ENCODE measurements at regions not wholly inside any gene's neighbourhood (a gene's known extent, or its start where the extent isn't known, plus 50 kb on each side); places are given as distances from the start of the nearest gene placed in this dataset.

DNA sequence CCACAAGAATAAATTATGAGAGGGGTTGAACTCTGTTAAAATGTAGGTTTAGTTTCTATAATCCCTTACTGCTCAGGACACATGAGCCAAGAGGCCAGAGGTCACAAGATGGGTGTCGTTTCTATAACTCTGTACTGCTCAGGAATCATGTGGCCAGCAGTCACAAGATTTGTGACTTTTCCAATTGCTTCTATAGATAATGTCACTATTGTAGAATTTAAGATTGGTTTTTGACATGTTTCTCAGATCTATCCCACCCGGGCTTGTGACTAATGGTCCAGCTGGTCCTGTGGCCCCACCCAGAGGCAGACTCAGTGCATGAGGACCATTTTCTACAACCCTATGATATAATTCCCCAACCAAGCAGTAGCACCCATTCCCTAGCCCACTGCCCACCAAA is 662.0 kb upstream of the KLF12 start:
- Histone ChIP-seq H3K4me3 (no peak overlapping the region), H3K36me3 (no peaks in the 10 kb centered on the region), H3K27ac (no peak overlapping the region), H3K9me3 (no peaks in the 10 kb centered on the region), H3K27me3 (replicated peaks; ENCODE audit: insufficient read depth) (no peaks in the 10 kb centered on the region), H3K4me1 (replicated peaks) (no peaks in the 10 kb centered on the region)
- no peak for DNase-seq (ENCODE audit: low spot score)
- intact Hi-C loops (cut with DNase I) = no loop called here
- WGBS = 83% methylated on average over 2 of the region's 2 CpGs
- TF ChIP-seq POLR2A (IDR thresholded peaks at IDR 0.05) = no peak
- TF ChIP-seq POLR2AphosphoS5 (IDR thresholded peaks at IDR 0.05) = no peak
- TF ChIP-seq, protein P1, sequence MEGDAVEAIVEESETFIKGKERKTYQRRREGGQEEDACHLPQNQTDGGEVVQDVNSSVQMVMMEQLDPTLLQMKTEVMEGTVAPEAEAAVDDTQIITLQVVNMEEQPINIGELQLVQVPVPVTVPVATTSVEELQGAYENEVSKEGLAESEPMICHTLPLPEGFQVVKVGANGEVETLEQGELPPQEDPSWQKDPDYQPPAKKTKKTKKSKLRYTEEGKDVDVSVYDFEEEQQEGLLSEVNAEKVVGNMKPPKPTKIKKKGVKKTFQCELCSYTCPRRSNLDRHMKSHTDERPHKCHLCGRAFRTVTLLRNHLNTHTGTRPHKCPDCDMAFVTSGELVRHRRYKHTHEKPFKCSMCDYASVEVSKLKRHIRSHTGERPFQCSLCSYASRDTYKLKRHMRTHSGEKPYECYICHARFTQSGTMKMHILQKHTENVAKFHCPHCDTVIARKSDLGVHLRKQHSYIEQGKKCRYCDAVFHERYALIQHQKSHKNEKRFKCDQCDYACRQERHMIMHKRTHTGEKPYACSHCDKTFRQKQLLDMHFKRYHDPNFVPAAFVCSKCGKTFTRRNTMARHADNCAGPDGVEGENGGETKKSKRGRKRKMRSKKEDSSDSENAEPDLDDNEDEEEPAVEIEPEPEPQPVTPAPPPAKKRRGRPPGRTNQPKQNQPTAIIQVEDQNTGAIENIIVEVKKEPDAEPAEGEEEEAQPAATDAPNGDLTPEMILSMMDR (IDR thresholded peaks at IDR 0.05) = no peak

DNA sequence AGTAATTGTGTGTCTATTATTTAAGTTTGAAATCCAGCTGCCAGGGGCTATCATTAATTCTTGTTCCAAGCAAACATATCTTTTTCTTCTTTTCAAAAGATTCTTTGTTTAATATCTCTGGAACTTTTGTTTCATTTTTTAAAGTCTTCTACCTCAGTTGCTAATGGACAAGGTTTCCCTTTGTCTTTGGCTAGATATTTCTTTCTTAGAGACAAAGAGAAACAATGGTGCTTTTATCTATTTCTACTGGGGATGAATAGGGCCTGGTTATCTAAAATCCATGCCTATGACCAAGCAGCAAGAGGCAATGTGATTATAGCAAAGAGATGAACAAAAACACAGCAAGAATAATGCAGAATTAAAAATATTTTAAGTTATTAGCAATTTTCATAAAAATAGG is 661.3 kb upstream of the KLF12 start:
- H3K36me3 ChIP-seq = no peaks in the 10 kb centered on the region
- no peaks in the 10 kb centered on the region for H3K4me1 ChIP-seq (replicated peaks)
- DNase-seq (ENCODE audit: low spot score) = no peak
- no peaks in the 10 kb centered on the region for H3K9me3 ChIP-seq
- no peaks in the 10 kb centered on the region for H3K27me3 ChIP-seq (replicated peaks; ENCODE audit: insufficient read depth)
- H3K4me3 ChIP-seq = no peak overlapping the region
- H3K27ac ChIP-seq = no peak overlapping the region
- TF ChIP-seq POLR2AphosphoS5 (IDR thresholded peaks at IDR 0.05) (no peak), POLR2A (IDR thresholded peaks at IDR 0.05) (no peak)
- TF ChIP-seq, protein P1 (IDR thresholded peaks at IDR 0.05) = no peak
- intact Hi-C loops (cut with DNase I) = no loop called here

DNA sequence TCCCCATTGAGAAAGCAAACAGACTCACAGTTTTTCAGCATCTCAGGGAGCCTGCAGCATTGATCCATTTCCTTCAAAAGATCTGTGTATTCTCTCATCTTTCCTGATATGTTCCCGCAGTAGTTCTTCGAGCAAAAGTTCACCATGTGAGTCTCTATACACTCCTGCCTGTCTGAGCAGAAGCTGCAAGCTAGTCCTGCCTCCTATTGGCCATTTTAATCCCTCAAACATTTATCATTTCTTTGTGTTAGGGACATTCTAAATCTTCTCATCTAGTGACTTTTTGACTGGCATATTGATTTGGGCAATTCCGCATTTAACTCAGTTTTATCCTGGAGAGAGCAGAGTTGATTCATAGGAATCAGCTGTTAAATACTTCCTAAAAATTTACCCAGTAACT is 660.4 kb upstream of the KLF12 start:
- no peaks in the 10 kb centered on the region for H3K36me3 ChIP-seq
- TF ChIP-seq POLR2AphosphoS5 (IDR thresholded peaks at IDR 0.05) (no peak), POLR2A (IDR thresholded peaks at IDR 0.05) (no peak)
- TF ChIP-seq, protein P1 (IDR thresholded peaks at IDR 0.05) = no peak
- H3K4me1 ChIP-seq (replicated peaks) = no peaks in the 10 kb centered on the region
- intact Hi-C loops (cut with DNase I) = no loop called here
- no peaks in the 10 kb centered on the region for H3K9me3 ChIP-seq
- no peak overlapping the region for H3K27ac ChIP-seq
- no peak overlapping the region for H3K4me3 ChIP-seq
- DNase-seq (ENCODE audit: low spot score) = no peak
- no peaks in the 10 kb centered on the region for H3K27me3 ChIP-seq (replicated peaks; ENCODE audit: insufficient read depth)
- 87% methylated on average over 3 of the region's 3 CpGs for WGBS

DNA sequence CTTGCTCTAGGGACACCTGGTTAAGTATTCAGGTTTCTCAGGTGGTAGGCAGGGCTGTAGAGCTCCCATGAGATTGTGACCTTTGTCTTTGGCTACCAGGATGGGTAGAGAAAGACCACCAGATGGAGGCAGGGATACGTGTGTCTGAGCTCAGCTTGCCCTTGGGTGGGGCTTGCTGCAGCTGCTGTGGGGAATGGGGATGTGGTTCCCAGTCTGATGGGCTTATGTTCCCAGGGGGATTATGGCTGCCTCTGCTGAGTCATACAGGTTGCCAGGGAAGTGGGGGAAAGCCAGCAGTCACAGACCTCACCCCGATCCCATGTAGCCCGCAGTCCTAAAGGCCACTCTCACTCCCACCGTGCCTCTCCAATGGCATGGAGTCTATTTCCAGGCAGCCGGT is 659.9 kb upstream of the KLF12 start:
- no peaks in the 10 kb centered on the region for H3K36me3 ChIP-seq
- 93% methylated on average over 5 of the region's 5 CpGs for WGBS
- no peak overlapping the region for H3K27ac ChIP-seq
- no peak for TF ChIP-seq POLR2AphosphoS5 (IDR thresholded peaks at IDR 0.05)
- TF ChIP-seq, protein P1 (IDR thresholded peaks at IDR 0.05) = no peak
- TF ChIP-seq POLR2A (IDR thresholded peaks at IDR 0.05) = no peak
- no peaks in the 10 kb centered on the region for H3K27me3 ChIP-seq (replicated peaks; ENCODE audit: insufficient read depth)
- no peak for DNase-seq (ENCODE audit: low spot score)
- H3K4me1 ChIP-seq (replicated peaks) = no peaks in the 10 kb centered on the region
- intact Hi-C loops (cut with DNase I) = no loop called here
- H3K4me3 ChIP-seq = no peak overlapping the region
- no peaks in the 10 kb centered on the region for H3K9me3 ChIP-seq

DNA sequence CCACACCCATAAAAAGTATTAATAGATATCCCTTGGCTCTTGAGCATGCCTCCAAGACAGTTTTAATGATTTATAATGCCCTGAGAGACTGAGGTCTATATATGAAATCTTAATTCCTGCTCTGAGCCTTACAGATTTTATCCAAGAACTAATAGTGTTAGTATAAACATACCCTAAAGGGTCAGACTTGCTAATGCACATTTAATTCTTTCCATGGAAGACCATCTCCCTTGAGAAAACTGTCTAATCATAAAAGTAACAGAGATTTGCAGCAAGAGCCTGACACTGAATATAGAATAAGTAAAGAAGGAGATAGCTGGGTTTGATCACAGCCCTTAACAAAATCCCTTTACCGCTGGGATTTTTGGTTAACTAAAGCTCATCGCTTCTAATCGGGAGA is 650.8 kb upstream of the KLF12 start:
- Histone ChIP-seq H3K9me3 (no peaks in the 10 kb centered on the region), H3K36me3 (no peaks in the 10 kb centered on the region), H3K4me3 (no peak overlapping the region), H3K27me3 (replicated peaks; ENCODE audit: insufficient read depth) (no peaks in the 10 kb centered on the region), H3K27ac (no peak overlapping the region), H3K4me1 (replicated peaks) (no peaks in the 10 kb centered on the region)
- 68% methylated on average over 3 of the region's 3 CpGs for WGBS
- DNase-seq (ENCODE audit: low spot score) = no peak
- intact Hi-C loops (cut with DNase I) = no loop called here
- TF ChIP-seq, protein P1 (IDR thresholded peaks at IDR 0.05) = no peak
- TF ChIP-seq POLR2A (IDR thresholded peaks at IDR 0.05) = no peak
- no peak for TF ChIP-seq POLR2AphosphoS5 (IDR thresholded peaks at IDR 0.05)
